H54 (cell line): ENCODE measurements at regions not wholly inside any gene's neighbourhood (a gene's known extent, or its start where the extent isn't known, plus 50 kb on each side); places are given as distances from the start of the nearest gene placed in this dataset.
"Not testable (repeated sequence)": the region's sequence is repeated elsewhere in the genome, so short reads cannot be mapped to it uniquely, and the experiment has no call there.

Source experiments
- DNase-seq: peaks from one replicate; pipeline ENCODE4 v3.0.0; 2011; ENCODE audit warnings: low spot score, mixed read lengths; ENCODE audit not compliant: insufficient read length
- FAIRE-seq: peaks from 3 replicates; lab custom pipeline; 2011; peaks lifted over from hg19 to GRCh38; lab: Jason Lieb, UNC
- POLR2A ChIP-seq: IDR thresholded peaks from 2 replicates; pipeline ENCODE4 v1.6.1; 2011; ENCODE audit warnings: low read depth, mild to moderate bottlenecking, low read length

DNA sequence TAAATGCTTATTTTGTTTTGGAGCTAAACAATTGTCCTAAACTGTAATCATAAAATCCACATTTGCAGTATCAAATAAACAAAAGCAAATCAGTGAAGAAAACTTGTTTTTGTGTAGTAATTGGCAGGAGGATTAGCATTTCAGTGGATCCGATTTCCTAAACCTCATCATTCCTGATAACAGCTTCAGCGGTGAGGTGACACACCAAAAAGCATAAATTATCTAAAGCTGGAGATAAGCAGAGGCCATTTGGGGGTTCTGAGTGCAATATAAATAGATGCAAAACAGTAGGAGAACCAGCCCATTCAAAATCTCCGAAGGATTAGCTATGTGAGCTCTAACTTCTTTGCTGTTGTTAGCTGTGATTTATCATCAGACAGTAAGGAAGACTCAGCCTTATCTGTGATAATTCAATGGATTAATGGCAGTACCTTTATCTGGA is 235.8 kb downstream of the EPHA7 start:
- no peak for TF ChIP-seq POLR2A
- no peak for FAIRE-seq
- DNase-seq = no peak

DNA sequence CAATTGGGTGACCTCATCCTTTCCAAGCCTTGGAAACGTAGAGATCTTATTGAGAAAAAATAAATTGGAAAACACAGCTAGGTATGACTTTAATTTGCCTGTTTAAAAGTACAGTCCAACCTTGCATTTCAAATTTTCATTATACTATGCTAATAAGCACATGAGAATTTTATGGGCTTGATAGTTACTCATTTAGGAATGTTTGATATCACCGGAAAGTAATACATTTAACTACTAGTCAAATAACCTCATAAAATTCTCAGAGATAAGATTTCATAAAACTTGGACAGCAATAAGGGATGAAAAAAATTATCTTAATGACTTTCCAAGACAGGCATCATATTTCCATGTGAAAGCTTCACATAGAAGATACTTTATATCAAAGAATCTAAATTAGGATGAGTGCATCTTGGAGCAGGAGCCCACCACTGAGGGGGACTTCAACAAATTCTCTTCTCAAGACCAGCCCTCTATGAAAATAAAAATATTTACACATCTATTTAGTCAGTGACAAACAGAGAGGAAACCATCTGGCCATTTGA is 236.3 kb downstream of the EPHA7 start:
- DNase-seq = no peak
- no peak for FAIRE-seq
- no peak for TF ChIP-seq POLR2A

DNA sequence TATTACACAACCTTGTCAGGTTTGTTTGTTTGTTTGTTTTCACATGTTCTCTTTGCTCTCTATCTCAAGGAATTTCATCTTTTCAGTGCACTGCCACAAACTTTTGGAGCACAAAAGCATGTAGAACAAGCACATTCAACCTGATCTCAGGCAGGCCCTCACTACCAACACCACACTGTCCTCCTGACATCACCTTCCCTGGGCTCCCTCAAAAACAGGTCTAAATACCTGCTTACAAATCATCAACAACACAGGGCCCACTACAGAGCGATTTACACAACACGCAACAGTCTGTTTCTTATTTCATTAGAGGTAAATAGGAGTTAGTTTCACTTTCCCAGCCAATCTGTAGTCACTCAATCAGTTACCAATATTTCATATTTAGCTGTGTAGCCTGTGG is 241.4 kb downstream of the EPHA7 start:
- DNase-seq (no peak), FAIRE-seq (no peak)
- TF ChIP-seq POLR2A = no peak

DNA sequence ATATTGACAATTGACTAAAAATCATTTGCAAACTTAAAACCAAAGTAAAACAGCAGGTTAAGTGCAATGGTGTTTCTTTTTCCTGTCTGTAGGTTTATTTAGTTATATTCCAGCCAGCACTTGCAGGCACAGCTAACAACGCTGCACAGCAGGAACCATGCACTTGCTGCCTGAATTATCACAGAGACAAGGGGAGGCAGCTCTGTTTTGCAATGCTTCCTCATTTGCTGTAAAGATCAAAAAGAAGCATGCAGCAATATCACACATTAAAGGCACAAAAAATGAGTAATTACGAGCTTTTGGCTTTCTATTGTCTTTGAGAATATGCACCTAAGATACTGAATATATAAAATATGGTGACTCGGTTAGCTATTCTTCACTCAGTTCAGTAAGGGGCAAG is 241.9 kb downstream of the EPHA7 start:
- no peak for TF ChIP-seq POLR2A
- FAIRE-seq (no peak), DNase-seq (no peak)

DNA sequence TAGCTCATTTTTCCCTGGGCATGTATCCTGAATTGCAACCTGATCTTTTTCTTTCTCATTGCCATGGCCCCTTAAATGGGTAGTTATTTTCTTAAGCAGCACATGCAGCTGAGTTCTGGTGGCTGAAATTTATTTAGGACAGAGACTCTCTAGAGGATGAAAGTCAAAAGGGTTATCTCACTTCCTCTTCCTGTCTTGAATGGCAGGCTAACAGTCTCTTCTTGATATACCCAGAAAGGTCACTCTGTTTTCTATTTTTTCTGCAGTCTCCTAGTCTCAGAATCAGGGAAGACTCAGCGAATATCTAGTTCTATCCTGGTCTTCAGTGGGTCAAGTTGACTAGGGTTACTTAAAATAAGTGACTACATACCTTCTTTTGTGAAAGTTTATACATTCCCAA is 243.3 kb downstream of the EPHA7 start:
- no peak for TF ChIP-seq POLR2A
- FAIRE-seq = no peak
- no peak for DNase-seq

DNA sequence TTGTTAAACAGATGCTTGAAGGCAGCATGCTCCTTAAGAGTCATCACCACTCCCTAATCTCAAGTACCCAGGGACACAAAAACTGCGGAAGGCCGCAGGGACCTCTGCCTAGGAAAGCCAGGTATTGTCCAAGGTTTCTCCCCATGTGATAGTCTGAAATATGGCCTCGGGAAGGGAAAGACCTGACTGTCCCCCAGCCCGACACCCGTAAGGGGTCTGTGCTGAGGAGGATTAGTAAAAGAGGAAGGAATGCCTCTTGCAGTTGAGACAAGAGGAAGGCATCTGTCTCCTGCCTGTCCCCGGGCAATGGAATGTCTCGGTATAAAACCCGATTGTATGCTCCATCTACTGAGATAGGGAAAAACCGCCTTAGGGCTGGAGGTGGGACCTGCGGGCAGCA is 245.8 kb downstream of the EPHA7 start:
- not testable (repeated sequence) for DNase-seq, FAIRE-seq

DNA sequence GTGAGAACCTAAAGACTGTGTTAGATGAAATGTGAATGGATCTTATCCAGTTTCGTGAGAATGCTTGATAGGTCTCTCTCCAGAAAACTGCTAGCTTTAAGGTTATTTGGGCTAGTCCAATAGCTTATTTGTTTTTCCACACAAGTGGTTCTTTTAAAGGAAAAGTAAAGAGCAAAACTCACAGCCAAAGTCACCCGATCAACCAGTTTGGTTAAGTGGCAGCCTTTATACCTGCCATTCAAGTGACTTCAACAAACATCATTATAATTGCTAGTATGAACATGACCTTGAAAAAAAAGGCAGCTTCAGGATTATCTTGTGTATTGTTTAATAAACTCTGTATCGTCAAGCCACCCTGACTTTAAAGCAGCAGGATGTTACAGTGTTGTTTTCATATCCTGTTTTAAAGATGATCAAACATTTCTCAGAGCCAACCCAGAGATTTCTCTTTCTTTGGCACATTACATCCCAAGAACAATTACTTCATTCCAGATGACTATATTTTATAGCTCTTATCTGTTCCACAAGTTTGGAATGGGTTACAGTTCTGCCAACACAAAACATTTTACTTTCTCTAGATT is 253.4 kb downstream of the EPHA7 start:
- TF ChIP-seq POLR2A = no peak
- DNase-seq (no peak), FAIRE-seq (no peak)

DNA sequence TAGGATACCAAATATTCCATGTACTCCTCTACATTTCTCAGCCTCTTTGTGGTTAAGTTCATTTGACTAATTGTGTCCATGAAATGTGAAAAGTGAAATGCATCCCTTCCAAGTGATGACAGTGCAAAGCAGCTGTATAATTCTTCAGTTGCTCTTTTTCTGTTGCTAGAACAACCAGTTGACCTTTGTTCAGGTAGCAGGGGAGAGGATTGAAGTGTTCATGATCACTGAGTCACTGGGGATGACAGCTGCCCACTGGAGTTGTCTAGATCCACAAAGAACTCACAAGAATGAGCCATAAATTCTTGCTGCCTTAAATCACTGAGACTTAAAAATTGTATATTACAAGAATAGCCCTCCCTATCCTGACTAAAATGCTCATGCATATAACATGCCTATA is 254.6 kb downstream of the EPHA7 start:
- TF ChIP-seq POLR2A = no peak
- DNase-seq (no peak), FAIRE-seq (no peak)

DNA sequence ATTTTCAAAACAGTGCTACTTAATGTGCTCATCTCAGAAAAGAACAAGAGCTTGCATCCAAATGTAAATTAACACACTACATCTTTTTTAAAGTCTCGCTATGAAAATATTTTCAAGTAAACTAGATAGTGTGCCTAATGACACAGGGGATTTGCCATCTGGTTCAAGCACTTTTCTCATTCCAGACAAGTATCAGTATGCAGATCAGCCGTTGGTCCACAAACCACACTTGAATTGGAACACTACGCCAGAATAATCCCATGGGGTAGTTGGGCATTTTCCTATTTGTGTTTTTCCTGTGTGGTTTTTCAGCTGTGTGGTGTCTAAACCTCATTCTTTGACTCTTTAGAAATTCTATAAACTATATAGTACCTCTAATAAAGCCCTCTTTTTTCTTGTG is 256.2 kb downstream of the EPHA7 start:
- no peak for FAIRE-seq

DNA sequence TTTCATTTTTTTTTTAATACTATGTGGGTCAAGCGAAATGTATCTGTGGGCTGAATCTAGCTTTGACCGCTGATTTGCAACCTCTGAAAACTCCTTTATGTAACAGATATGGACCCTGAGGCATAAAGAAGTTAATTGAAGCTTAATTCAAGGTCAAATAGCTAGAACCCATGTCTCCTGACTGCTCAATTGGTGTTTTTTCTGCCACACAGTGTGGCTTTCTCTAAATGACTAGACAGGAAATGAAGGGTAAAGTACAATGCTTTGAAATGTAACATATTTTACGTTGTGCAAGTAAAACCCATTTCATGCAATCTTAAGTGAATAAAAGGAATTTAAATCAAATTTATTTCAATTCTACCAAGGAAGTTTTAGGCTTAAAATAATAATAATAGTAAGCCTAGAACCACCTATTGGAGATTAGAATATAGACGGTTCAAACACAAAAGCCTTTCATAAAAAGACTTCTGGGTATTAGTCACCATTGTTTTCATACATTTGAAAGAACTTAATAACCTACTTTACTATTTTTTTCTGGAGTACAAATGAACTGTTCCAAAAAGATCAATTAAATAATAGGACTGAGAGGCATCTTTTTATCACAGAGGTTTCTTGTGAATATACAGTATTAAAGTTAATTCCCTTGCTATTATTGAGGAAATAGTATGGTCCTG is 279.8 kb downstream of the EPHA7 start:
- FAIRE-seq (no peak), DNase-seq (no peak)
- TF ChIP-seq POLR2A = no peak

More for the DNA sequence above, 256.2 kb downstream of the EPHA7 start:
- TF ChIP-seq POLR2A = no peak
- DNase-seq = no peak

DNA sequence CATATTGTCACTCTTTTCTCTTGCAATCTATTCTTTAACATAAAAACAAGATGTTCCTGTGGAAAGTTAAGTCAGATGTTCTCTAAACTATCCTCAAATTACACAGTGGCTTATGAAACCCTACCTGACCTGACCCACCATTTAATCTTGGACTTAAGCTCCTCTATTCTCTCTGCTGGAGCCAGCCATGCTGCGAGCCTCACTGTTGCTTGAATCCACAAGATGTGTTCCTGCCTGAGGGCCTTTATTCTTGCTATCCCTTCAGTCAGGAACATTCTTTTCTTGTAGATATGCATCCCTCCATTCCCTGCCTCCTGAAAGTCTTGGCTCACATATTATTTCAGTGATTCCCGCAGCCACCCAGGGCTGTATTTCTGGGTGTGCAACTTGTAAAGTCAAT is 283.2 kb downstream of the EPHA7 start:
- DNase-seq (no peak), FAIRE-seq (no peak)
- no peak for TF ChIP-seq POLR2A

DNA sequence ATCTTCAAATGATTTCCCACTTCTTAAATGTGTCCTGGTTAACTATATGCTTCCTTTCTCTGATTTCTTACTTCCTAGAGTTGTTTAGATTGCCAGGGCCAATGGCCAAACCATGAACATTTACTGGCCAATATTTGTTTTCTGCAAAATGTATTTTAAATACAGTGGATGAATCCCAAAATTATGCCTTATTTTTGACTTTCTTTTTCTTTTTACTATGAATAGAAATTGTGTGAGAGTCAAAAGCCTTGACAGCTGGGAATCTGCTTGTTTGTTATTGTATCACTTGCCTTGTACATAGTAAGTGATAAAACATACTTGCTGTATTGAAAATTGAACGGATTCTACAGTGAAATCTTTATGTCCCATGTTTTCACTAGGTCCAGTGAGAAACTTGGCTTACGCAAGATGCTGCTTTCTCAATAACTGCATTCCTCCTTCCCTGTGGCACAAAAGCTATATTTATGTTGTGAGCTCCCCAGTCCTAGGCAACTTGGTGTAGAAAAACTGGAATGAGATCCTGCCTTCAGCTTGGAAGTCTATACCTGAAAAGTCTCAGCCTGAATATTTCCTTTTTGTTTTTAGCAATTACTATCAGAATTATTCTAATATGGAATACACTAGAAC is 295.2 kb downstream of the EPHA7 start:
- FAIRE-seq (no peak), DNase-seq (no peak)
- TF ChIP-seq POLR2A = no peak

DNA sequence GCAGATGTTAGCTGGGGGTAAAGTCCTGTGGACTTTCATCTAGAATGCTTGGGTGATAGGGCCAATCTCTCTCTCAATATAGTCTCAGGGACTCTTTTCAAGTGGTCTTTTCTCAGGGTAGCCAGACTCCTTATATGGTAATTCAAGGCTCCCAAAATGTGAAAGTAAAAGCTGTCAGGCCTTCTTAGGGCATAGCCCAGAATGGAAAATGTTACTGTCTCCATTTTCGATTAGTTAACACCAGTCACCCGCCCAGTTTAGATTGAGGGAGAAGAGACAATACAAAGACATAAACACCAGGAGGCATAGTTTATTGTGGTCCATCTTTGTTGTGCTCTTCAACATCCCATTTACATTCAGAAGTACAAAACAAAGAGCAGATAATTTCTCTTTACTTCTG is 295.8 kb downstream of the EPHA7 start:
- FAIRE-seq (no peak), DNase-seq (no peak)
- TF ChIP-seq POLR2A = no peak

DNA sequence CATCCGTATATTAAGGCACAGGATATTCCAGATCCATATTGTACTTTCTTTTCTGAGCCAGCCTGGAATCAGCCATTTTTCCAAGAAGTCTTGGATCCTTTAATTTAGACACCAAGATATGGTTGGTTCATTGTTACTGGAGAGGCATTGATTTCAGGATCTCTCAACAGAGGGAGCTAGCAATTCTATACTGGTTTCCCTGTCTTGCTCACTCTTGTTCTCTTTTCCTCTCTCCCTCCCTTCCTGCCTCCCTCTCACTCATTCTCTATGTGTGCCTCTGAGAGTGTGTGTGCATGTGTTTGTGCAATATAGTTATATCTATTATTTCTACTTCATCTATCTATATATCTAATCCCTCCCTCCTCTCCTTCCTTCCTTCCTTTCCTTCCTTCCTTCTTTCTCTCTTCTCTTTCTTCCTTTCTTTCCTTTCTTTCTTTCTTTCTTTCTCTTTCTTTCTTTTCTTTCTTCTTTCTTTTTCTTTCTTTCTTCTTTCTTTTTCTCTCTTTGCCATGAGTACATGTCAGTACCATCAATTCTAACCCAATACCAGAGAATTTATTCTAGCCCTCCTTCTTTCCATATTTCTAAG is 299.1 kb downstream of the EPHA7 start:
- TF ChIP-seq POLR2A = no peak
- FAIRE-seq = no peak
- no peak for DNase-seq

DNA sequence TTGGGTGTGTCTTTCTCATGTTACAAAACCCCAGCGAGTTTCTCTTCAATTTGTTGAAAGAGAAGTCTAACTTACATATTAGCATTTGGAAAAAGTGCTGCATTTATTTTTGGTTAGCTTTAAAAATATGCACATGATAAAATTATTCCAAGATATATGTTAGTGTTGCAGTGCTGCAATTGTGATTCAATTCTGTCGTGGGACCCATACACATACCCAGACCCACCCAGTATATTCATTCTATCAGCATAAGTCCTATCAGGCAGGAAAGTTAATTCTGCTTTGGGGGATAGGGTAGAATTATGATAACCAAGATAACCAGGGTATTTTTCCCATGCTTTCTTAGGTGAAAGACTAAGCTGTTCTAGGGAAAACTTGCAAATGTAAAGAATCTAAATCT is 313.5 kb downstream of the EPHA7 start:
- FAIRE-seq = no peak
- no peak for TF ChIP-seq POLR2A
- no peak for DNase-seq
